PC-3 (cell line): ENCODE measurements at regions not wholly inside any gene's neighbourhood (a gene's known extent, or its start where the extent isn't known, plus 50 kb on each side); places are given as distances from the start of the nearest gene placed in this dataset.

Experiments used
- CTCF ChIP-seq: fragments of 300-600 bp; sonication (generic); conservative IDR thresholded peaks from 2 replicates; pipeline ENCODE4 v1.5.1; 2017; ENCODE audit warnings: antibody characterized with exemption, low read depth, mild to moderate bottlenecking, low read length
- EZH2 ChIP-seq: fragments of 300-600 bp; sonication (generic); IDR thresholded peaks from one replicate; pipeline ENCODE4 v1.6.1; 2017; ENCODE audit warnings: antibody characterized with exemption, mild to moderate bottlenecking, low read length; ENCODE audit not compliant: unreplicated experiment
- EZH2phosphoT487 ChIP-seq: fragments of 300-600 bp; sonication (generic); IDR thresholded peaks from 2 replicates; pipeline ENCODE4 v1.6.1; 2018; ENCODE audit warnings: mild to moderate bottlenecking, antibody characterized with exemption, low read length, borderline replicate concordance

- TF ChIP-seq CTCF (no peak), EZH2phosphoT487 (no peak), EZH2 (no peak)
Measured at GRCh38 chr4:176387571-176387970, 67.8 kb downstream of the SPCS3 start.
